Loucy (cell line): ENCODE measurements at regions not wholly inside any gene's neighbourhood (a gene's known extent, or its start where the extent isn't known, plus 50 kb on each side); places are given as distances from the start of the nearest gene placed in this dataset.
A peak's percentile ranks its signal among the peaks of the same experiment; 100 is the strongest.

Experiments
- H2AFZ ChIP-seq: fragments of 200-600 bp; sonication (generic); 2 replicates; pipeline ENCODE4 v1.6.0; 2016; ENCODE audit warnings: antibody characterized with exemption, mild to moderate bottlenecking, low read length, moderate library complexity
- H3F3A ChIP-seq: fragments of 200-600 bp; 2 replicates; pipeline ENCODE4 v1.6.0; 2016; ENCODE audit warnings: antibody characterized with exemption, low read depth, mild to moderate bottlenecking
- H3K27me3 ChIP-seq: fragments of 200-600 bp; sonication (generic); 2 replicates; pipeline ENCODE4 v1.6.1; 2014; ENCODE audit warnings: low read length, mild to moderate bottlenecking; ENCODE audit not compliant: insufficient read depth, poor library complexity, severe bottlenecking
- H3K36me3 ChIP-seq: fragments of 200-600 bp; sonication (generic); 2 replicates; pipeline ENCODE4 v1.6.1; 2016; ENCODE audit warnings: low read length; ENCODE audit not compliant: insufficient read depth
- H3K4me1 ChIP-seq: fragments of 200-600 bp; sonication (generic); 2 replicates; pipeline ENCODE4 v1.5.1; 2014; ENCODE audit warnings: low read length, mild to moderate bottlenecking; ENCODE audit not compliant: insufficient read depth, poor library complexity, severe bottlenecking
- H3K4me2 ChIP-seq: fragments of 200-600 bp; sonication (generic); 2 replicates; pipeline ENCODE4 v1.6.0; 2014; ENCODE audit warnings: antibody characterized with exemption, low read length, low read depth, mild to moderate bottlenecking; ENCODE audit not compliant: poor library complexity, severe bottlenecking
- H3K4me3 ChIP-seq: fragments of 200-600 bp; sonication (generic); 2 replicates; pipeline ENCODE4 v1.5.1; 2014; ENCODE audit warnings: low read length, mild to moderate bottlenecking, mixed read lengths; ENCODE audit not compliant: poor library complexity, severe bottlenecking
- H3K79me2 ChIP-seq: fragments of 200-600 bp; sonication (generic); 2 replicates; pipeline ENCODE4 v1.6.1; 2014; ENCODE audit warnings: low read length; ENCODE audit not compliant: insufficient read depth
- H3K9ac ChIP-seq: fragments of 200-600 bp; sonication (generic); 2 replicates; pipeline ENCODE4 v1.6.0; 2014; ENCODE audit warnings: mild to moderate bottlenecking, low read depth, low read length, moderate library complexity; ENCODE audit not compliant: poor library complexity, severe bottlenecking
- H3K9me2 ChIP-seq: fragments of 200-600 bp; sonication (generic); replicated peaks from 2 replicates; pipeline ENCODE4 v1.6.1; 2016; ENCODE audit warnings: low read depth, low read length, mixed read lengths
- H3K9me3 ChIP-seq: fragments of 200-600 bp; sonication (generic); 2 replicates; pipeline ENCODE4 v1.6.1; 2014; ENCODE audit warnings: mild to moderate bottlenecking, antibody characterized with exemption, low read length, low read depth; ENCODE audit not compliant: insufficient read depth
- H4K20me1 ChIP-seq: fragments of 200-600 bp; sonication (generic); 2 replicates; pipeline ENCODE4 v1.6.0; 2014; ENCODE audit warnings: antibody characterized with exemption, low read length, mild to moderate bottlenecking; ENCODE audit not compliant: insufficient read depth, poor library complexity, severe bottlenecking
- EZH2phosphoT487 ChIP-seq: fragments of 200-600 bp; IDR thresholded peaks from 2 replicates; pipeline ENCODE4 v1.6.1; 2018; ENCODE audit warnings: antibody characterized with exemption, mild to moderate bottlenecking, moderate library complexity, borderline replicate concordance
- TF ChIP-seq, protein P1 (sequence below): fragments of 200-600 bp; sonication (generic); conservative IDR thresholded peaks from 2 replicates; pipeline ENCODE4 v1.5.1; 2014; ENCODE audit warnings: mild to moderate bottlenecking, antibody characterized with exemption, low read length

DNA sequence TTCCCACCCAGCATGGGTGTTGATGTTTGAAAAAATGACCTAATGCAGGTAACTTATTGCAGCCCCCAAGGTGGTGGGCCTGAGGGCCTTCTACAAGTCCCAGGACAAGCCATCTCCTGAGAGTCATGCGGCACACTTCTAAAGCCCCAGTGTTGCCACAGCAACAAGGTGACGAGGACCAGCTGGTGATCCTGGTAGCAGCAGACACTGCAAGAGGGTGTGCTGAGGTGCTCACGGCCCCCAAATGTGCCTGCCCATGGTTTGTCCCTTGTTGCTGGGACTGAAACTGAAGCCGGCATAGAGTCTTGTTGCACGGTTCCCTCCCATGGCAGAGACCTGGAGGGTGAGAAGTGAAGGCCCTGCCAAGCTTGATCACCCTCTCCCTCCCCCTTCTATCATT, 333.2 kb upstream of the MGMT start:
- H3K4me3 ChIP-seq, result no peak overlapping the region
- no peak overlapping the region for H2AFZ ChIP-seq
- H3K9me2 ChIP-seq, result no peaks in the 10 kb centered on the region
- H3K79me2 ChIP-seq, result no peaks in the 10 kb centered on the region
- no peaks in the 10 kb centered on the region for H4K20me1 ChIP-seq
- H3K27me3 ChIP-seq, result no peaks in the 10 kb centered on the region
- H3K36me3 ChIP-seq, result no peaks in the 10 kb centered on the region
- H3K9me3 ChIP-seq, result no peaks in the 10 kb centered on the region
- TF ChIP-seq EZH2phosphoT487, result no peak
- TF ChIP-seq, protein P1, sequence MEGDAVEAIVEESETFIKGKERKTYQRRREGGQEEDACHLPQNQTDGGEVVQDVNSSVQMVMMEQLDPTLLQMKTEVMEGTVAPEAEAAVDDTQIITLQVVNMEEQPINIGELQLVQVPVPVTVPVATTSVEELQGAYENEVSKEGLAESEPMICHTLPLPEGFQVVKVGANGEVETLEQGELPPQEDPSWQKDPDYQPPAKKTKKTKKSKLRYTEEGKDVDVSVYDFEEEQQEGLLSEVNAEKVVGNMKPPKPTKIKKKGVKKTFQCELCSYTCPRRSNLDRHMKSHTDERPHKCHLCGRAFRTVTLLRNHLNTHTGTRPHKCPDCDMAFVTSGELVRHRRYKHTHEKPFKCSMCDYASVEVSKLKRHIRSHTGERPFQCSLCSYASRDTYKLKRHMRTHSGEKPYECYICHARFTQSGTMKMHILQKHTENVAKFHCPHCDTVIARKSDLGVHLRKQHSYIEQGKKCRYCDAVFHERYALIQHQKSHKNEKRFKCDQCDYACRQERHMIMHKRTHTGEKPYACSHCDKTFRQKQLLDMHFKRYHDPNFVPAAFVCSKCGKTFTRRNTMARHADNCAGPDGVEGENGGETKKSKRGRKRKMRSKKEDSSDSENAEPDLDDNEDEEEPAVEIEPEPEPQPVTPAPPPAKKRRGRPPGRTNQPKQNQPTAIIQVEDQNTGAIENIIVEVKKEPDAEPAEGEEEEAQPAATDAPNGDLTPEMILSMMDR, result no peak
- no peak overlapping the region for H3K9ac ChIP-seq
- peaks cover 5% of the 10 kb centered on the region for H3K4me1 ChIP-seq
- no peak overlapping the region for H3K4me2 ChIP-seq
- H3F3A ChIP-seq, result no peaks in the 10 kb centered on the region

DNA sequence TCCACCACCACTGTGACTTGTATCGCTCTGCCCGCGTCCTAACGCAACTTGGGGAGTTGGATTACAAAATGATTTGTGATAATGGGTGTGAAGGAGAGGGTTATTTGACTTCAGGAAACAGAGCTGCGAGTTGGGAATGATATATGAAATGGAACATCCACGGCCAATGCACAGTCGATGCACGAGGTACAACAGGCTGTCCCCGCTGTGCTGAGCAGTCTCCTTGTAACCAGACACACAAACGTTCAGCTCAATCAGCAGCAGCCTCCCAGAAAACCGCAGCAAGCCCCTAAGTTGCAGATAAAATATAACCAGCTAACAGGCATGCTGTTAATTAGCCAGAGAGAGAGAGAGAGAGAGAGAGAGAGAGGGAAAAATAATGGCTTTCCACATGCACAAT, 332.7 kb upstream of the MGMT start:
- no peaks in the 10 kb centered on the region for H4K20me1 ChIP-seq
- no peak overlapping the region for H3K9ac ChIP-seq
- no peak overlapping the region for H3K4me3 ChIP-seq
- no peak overlapping the region for H3K4me2 ChIP-seq
- no peak for TF ChIP-seq EZH2phosphoT487
- TF ChIP-seq, protein P1, result no peak
- no peak overlapping the region for H2AFZ ChIP-seq
- no peaks in the 10 kb centered on the region for H3F3A ChIP-seq
- no peaks in the 10 kb centered on the region for H3K36me3 ChIP-seq
- peaks cover 5% of the 10 kb centered on the region for H3K4me1 ChIP-seq
- H3K9me2 ChIP-seq, result no peaks in the 10 kb centered on the region
- H3K27me3 ChIP-seq, result no peaks in the 10 kb centered on the region
- H3K79me2 ChIP-seq, result no peaks in the 10 kb centered on the region
- no peaks in the 10 kb centered on the region for H3K9me3 ChIP-seq

DNA sequence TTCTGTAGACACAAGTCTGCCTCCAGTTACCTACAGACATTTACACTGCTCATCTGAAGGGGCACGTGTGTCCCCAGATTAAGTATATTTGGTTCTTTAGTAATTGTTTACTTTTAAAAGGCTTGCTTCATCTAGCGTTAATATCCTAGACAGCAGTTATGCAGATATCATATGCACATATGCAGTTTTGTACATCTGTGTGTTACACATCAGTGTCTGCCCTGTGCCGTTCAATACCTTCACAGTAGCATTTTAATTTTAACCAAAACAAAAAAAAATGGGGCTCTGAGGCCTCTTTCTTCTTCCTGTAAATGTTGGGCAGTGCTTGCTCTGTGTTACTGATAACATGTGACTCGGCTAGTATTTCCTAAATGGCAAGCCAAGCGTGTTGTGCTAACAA, 331.4 kb upstream of the MGMT start:
- H2AFZ ChIP-seq, result peak overlapping the region; percentile 27
- TF ChIP-seq, protein P1, result no peak
- no peak for TF ChIP-seq EZH2phosphoT487
- H3K79me2 ChIP-seq, result no peaks in the 10 kb centered on the region
- H3K9ac ChIP-seq, result no peak overlapping the region
- H3K4me2 ChIP-seq, result no peak overlapping the region
- no peaks in the 10 kb centered on the region for H3K27me3 ChIP-seq
- no peaks in the 10 kb centered on the region for H3K36me3 ChIP-seq
- no peaks in the 10 kb centered on the region for H3K9me2 ChIP-seq
- no peak overlapping the region for H3K4me3 ChIP-seq
- no peaks in the 10 kb centered on the region for H3F3A ChIP-seq
- H4K20me1 ChIP-seq, result no peaks in the 10 kb centered on the region
- H3K9me3 ChIP-seq, result no peaks in the 10 kb centered on the region
- peaks cover 5% of the 10 kb centered on the region for H3K4me1 ChIP-seq
